Testis (tissue), 2 donors: ENCODE measurements at regions not wholly inside any gene's neighbourhood (a gene's known extent, or its start where the extent isn't known, plus 50 kb on each side); places are given as distances from the start of the nearest gene placed in this dataset.

Experiments
- POLR2A ChIP-seq: fragments of 450-650 bp; IDR thresholded peaks from one replicate; pipeline ENCODE4 v1.6.1; 2017; ENCODE audit warnings: antibody characterized with exemption, mild to moderate bottlenecking, moderate library complexity
- TF ChIP-seq, protein P1 (sequence below), 3 experiments: fragments of 450-650 bp in 2 of 3; fragments of 200-600 bp in 1 of 3; sonication (generic) in 1 of 3; IDR thresholded peaks; one replicate each; pipeline ENCODE4 v1.5.1; 2016 to 2019; ENCODE audit warnings: antibody characterized with exemption in 3 of 3, mild to moderate bottlenecking in 2 of 3, moderate library complexity in 1 of 3

DNA sequence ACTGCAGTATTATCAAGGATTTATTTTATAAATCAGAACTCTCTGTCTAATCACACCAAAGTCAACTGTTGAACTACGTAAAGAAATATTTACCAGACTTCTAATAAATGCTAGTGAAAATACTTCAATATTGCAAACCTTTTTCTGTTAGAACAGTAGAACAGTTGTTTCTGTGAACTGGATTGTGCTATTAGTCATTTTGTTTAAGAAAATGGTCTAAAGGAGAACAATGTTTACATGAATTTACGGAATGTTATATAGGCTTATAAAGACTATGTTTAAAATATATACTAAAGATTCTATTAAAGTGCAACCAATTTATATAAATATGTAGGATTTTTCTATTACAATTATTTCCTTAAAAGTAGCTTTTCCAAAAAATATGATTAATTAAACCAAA, 471.4 kb downstream of the FSCB start:
- TF ChIP-seq, protein P1, sequence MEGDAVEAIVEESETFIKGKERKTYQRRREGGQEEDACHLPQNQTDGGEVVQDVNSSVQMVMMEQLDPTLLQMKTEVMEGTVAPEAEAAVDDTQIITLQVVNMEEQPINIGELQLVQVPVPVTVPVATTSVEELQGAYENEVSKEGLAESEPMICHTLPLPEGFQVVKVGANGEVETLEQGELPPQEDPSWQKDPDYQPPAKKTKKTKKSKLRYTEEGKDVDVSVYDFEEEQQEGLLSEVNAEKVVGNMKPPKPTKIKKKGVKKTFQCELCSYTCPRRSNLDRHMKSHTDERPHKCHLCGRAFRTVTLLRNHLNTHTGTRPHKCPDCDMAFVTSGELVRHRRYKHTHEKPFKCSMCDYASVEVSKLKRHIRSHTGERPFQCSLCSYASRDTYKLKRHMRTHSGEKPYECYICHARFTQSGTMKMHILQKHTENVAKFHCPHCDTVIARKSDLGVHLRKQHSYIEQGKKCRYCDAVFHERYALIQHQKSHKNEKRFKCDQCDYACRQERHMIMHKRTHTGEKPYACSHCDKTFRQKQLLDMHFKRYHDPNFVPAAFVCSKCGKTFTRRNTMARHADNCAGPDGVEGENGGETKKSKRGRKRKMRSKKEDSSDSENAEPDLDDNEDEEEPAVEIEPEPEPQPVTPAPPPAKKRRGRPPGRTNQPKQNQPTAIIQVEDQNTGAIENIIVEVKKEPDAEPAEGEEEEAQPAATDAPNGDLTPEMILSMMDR (IDR thresholded peaks at IDR 0.05) = no peak
- TF ChIP-seq POLR2A = no peak
